GM18868 (cell line): ENCODE measurements at regions not wholly inside any gene's neighbourhood (a gene's known extent, or its start where the extent isn't known, plus 50 kb on each side); places are given as distances from the start of the nearest gene placed in this dataset.

Source experiments
- ATAC-seq: cut with Tn5 transposase; IDR thresholded peaks from one replicate; pipeline ENCODE4 v1.9.1; 2021; ENCODE audit warnings: mild to moderate bottlenecking, moderate library complexity; ENCODE audit not compliant: unreplicated experiment

DNA sequence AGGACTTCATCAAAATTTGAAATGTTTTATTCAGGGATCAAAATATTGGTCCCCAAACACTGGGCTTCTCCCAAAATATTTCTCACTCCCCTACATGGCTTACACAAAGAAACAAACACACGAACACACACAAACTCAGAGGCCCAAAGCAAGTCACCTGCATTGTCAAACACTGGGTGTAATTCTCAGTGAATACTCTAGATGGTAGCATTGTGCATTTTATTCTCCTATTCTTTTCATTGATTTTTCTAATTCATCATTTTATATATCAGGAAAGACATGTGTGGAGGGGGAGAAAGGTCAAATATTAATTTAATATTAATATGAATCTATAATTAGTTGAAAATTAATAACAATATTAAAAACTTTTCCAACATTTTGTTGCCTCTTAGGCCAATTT lies 72.3 kb upstream of the TNMD start:
- ATAC-seq, result peak; percentile 55

DNA sequence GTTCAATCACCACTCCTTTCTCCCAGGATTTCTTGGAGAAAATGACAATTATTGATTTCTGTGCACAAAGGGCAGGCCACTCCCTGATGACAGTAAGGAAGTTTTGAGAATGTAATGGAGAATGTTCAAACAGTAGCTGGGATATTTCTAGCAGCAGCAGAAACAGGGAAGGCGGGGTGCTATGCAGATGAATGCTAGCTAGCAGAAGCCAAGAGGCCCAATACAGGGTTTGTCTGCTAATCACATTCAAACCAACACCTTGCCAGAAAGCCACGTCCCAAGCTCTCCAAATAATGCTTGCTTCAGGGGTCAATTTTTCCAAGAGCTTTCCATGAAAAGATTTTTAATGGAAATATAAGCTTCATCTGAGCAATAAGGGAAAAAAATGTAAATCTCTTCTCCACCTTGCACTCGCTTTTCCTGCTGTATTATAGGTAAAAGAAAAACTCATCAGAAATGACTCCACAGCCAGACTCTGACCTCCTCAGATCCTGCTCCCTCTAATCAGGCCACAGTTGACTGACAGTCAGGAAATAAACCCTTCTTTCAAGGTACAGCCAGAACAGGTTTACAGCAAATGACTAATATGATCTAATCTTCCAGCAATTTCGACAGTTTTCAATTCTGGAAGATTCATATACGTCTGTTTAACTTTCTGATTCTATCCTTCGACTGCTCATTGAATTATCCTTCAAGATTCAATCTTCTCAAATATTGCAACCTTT lies 84.7 kb upstream of the PCDH19 start:
- ATAC-seq, result no peak

DNA sequence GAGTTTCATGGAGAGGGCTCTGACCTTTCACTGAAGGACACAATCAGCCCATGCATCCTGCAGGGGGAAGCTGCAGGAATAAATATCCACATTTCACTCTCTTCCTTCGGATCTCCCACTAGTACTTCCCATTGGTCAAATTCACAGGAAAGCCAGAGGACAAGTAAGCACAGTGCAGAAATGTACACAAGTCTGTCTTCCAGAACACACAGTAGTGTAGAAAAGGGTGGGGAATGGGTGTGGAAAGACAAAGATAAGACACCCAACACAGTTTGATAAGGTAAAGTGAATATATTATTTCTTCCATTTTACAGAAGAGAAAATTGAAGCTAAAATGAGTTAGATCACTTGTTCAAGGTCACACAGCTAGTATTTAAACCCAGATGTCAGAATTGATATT lies 81.1 kb upstream of the PCDH19 start:
- ATAC-seq, result no peak

DNA sequence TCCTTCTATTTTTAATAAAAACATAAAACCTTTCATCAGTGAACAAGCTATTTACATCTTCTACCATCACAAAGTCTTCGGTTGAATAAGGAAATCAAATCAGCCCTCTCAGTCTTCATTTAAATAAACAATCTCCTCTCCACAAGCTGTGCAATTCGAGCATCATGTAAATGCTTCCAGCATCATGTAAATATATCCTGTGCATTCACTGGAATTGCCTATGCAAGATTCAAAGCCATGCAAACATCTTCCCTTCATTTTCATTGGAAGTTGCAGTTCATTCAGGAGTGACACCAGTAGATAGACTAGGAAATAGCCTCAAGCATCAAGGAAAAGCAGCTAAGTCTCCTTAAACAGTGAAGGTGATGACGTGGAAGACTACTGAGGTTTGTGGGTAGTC lies 77.7 kb upstream of the PCDH19 start:
- ATAC-seq, result no peak

DNA sequence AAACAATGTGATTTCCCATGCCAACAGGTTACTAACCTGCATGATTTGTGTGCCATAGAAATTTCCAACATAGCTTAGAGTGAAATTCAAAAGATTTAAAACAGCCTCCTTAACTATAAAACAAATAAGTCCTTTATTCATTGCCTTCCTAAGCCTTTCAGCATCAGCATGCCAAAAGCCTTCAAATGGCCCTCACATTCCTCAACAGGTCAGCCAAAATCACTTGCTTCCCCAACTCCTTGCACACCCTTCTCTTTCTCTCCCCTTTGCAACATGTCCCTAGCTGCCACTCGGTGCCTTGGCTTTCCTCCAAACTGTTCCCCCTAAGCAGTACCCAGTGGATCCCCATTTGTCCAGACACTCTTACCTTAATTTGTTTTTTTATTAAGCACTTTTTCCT lies 74.9 kb upstream of the PCDH19 start:
- ATAC-seq, result no peak

DNA sequence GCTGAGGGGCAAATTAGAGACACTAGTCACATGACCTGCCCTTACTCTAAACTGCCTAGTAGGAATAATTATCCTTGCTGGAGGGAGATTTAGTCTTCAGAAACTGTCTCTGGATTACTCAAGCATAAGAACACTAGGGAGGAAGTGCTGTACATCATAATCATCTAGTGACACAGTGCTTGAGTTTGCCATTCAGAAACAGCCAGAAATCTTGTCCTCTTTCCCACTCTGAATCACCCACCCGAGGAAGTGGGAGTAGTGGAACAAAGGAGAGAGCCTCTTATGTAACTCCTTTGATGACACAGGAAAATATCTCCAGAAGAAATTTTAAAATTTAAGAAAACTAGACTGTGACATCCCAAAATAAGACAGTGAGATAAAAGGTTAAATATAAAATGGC lies 69.3 kb upstream of the PCDH19 start:
- no peak for ATAC-seq

DNA sequence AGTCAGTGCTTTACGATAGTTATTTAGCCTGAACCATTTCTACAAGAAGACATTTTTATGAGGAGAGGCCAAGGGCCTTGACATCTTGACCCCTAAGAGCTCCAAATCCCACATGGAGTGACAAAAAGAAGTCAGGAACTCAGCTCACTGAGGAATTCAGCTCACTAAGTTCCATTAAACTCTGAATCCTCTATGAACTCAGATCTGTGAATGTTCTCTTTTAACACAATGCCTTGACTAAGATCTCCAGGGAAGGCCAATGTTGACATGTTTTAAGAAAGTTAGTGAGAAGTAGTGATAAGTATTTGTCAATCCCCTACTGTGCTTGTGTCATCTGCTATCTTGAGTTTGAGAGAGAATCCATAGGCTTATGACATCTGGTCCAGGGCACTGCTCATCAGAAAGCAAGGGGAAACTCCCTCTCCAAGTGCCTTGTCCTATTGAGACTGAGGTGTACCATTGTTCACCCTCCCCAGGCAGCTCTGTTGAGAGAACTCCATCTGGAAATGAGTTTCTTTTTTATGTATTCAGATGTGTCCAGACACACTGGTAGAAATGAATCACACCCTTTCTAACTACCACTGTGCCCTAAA lies 68.7 kb upstream of the PCDH19 start:
- no peak for ATAC-seq

DNA sequence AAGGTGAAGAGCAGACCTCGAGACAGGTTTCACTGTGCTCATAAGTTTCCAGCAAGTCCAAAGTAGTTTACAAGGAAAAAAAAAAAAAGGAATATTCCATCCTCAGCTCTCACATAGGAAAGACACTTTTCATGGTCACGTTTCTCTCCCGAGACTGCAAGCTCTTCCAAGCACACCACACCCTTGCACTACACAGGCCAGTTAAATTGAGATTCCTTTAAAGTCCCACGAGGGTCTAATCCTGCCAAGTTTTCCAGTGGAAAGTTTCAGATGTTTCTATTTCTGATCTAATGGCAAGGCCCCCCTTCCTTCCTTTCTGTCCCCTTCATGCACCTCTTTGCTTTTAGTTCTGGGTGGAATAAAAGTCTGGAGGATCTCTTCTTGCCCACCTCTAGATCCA lies 67.9 kb upstream of the PCDH19 start:
- no peak for ATAC-seq

DNA sequence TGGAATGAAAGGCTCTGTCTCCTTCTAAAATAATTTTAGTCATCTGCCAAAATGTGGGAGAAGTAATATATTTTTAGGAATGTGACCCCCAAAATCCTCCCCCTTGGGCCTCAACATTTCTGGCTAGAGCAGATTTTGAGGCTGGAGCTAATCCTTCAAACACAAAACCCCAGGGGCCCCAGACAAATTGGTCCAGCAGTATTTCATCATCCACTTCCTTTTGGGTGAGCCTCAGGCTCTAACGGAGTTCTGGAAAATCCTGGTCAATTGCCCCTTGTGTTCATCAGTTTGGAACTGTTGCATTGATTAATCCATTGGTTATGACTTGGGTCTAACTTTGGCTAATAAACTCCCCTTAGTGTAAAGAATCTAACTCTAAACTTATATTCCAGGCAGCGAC lies 67.4 kb upstream of the PCDH19 start:
- ATAC-seq, result no peak
